ENCODE measurements at regions not wholly inside any gene's neighbourhood (a gene's known extent, or its start where the extent isn't known, plus 50 kb on each side); places are given as distances from the start of the nearest gene placed in this dataset.

DNA sequence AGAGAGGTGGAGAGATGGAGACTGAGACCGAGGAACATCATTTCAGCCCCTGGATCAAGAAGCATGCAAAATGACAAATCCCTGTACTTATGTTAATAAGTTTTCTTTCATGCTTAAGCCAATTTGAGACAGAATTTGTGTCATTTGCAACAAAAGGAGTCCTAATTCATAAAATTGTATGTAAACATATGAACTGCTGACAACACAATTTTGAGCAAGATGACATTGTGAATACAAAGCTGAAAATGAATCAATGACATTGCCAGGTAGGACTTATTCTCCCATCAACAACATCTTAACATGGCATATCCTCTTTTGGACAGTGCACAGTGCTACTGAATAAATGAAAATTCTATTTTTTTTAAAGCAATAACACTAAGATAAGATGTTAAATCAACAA lies 264.0 kb downstream of the WDR11 start:
- Histone ChIP-seq H3K4me2 (ENCODE audit: low read length) (no peak overlapping the region), H3K4me3 (ENCODE audit: low read depth, low read length) (no peak overlapping the region), H2AFZ (no peak overlapping the region), H3K27me3 (ENCODE audit: control insufficient read depth, insufficient read depth, low read length) (no peaks in the 10 kb centered on the region), H3K9ac (no peak overlapping the region), H3K27ac (no peak overlapping the region), H3K36me3 (ENCODE audit: control insufficient read depth, insufficient read depth, low read length) (no peaks in the 10 kb centered on the region), H3K4me1 (no peaks in the 10 kb centered on the region), H3K79me2 (no peaks in the 10 kb centered on the region), H3K9me3 (ENCODE audit: control insufficient read depth, low read length) (peaks cover 7% of the 10 kb centered on the region)
- TF ChIP-seq, protein P1, sequence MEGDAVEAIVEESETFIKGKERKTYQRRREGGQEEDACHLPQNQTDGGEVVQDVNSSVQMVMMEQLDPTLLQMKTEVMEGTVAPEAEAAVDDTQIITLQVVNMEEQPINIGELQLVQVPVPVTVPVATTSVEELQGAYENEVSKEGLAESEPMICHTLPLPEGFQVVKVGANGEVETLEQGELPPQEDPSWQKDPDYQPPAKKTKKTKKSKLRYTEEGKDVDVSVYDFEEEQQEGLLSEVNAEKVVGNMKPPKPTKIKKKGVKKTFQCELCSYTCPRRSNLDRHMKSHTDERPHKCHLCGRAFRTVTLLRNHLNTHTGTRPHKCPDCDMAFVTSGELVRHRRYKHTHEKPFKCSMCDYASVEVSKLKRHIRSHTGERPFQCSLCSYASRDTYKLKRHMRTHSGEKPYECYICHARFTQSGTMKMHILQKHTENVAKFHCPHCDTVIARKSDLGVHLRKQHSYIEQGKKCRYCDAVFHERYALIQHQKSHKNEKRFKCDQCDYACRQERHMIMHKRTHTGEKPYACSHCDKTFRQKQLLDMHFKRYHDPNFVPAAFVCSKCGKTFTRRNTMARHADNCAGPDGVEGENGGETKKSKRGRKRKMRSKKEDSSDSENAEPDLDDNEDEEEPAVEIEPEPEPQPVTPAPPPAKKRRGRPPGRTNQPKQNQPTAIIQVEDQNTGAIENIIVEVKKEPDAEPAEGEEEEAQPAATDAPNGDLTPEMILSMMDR (IDR thresholded peaks at IDR 0.05): no peak

DNA sequence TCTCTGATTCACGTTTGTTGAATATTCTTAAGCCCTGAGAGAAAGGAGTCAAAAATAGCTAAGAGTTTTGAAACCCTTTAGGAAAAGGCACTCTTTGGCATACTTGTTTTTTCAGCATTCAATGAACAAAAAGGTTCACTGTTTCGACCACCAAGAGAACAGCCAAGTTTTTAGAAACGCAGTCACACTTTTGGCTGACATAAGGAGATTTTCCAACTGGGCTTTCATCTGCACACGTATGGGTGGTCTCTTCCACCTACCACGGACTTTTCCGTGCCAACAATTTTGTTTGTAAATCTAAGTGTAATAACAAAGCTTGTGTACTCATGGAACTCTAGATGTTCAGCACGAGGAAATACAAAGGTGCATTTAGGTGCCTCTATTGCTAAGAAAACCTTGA lies 270.3 kb downstream of the WDR11 start:
- Histone ChIP-seq H3K79me2 (no peaks in the 10 kb centered on the region), H3K9ac (no peak overlapping the region)

DNA sequence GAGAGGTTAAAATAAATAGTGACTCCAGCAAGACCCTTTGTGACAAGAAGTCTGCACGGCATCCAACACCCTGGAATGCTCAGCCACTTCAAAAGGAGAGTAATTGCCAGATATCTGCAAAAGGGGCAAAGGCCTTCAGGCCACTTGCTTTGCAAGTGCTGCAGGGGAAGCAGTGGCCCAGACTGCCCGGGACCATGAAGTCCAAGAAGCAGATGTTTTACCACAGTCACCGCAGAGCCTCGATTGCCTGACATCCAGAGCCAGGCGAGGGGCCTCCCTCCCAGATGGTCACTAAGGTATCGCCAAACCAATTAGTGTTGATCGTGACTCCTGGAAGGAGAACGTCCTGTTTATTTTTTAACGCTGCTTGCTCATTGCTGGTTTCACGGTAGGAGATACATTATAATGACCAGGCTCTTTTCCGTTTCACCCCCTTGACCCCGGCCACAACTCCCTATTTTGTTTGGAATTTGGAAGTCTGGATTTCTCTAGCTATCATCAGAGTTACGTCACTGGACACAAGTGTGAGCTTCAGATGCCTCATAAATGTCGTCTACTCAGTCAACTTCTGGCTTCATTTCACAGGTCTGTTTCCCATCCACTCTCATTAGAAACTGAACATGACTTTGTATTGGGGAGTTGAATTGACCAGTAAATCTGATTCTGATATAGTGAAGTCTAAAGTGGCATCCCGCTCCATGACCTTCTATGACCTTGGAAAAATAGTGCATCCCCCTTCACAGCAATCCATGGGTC lies 276.2 kb downstream of the WDR11 start:
- H3K79me2 ChIP-seq: no peaks in the 10 kb centered on the region
- H2AFZ ChIP-seq: no peak overlapping the region
- H3K9ac ChIP-seq: no peak overlapping the region
- H3K27me3 ChIP-seq (ENCODE audit: control insufficient read depth, insufficient read depth, low read length): no peaks in the 10 kb centered on the region
- H3K4me3 ChIP-seq (ENCODE audit: low read depth, low read length): no peak overlapping the region
- no peak overlapping the region for H3K4me2 ChIP-seq (ENCODE audit: low read length)
- TF ChIP-seq, protein P1 (IDR thresholded peaks at IDR 0.05): no peak
- no peak overlapping the region for H3K27ac ChIP-seq
- H3K4me1 ChIP-seq: no peaks in the 10 kb centered on the region
- H3K36me3 ChIP-seq (ENCODE audit: control insufficient read depth, insufficient read depth, low read length): no peaks in the 10 kb centered on the region
- no peaks in the 10 kb centered on the region for H3K9me3 ChIP-seq (ENCODE audit: control insufficient read depth, low read length)

More for the DNA sequence above, 270.3 kb downstream of the WDR11 start:
- H3K36me3 ChIP-seq (ENCODE audit: control insufficient read depth, insufficient read depth, low read length): no peaks in the 10 kb centered on the region
- no peak overlapping the region for H2AFZ ChIP-seq
- no peak overlapping the region for H3K4me3 ChIP-seq (ENCODE audit: low read depth, low read length)
- H3K9me3 ChIP-seq (ENCODE audit: control insufficient read depth, low read length): peaks cover 2% of the 10 kb centered on the region
- no peak overlapping the region for H3K4me2 ChIP-seq (ENCODE audit: low read length)
- TF ChIP-seq, protein P1 (IDR thresholded peaks at IDR 0.05): no peak
- no peaks in the 10 kb centered on the region for H3K4me1 ChIP-seq
- no peak overlapping the region for H3K27ac ChIP-seq
- no peaks in the 10 kb centered on the region for H3K27me3 ChIP-seq (ENCODE audit: control insufficient read depth, insufficient read depth, low read length)

DNA sequence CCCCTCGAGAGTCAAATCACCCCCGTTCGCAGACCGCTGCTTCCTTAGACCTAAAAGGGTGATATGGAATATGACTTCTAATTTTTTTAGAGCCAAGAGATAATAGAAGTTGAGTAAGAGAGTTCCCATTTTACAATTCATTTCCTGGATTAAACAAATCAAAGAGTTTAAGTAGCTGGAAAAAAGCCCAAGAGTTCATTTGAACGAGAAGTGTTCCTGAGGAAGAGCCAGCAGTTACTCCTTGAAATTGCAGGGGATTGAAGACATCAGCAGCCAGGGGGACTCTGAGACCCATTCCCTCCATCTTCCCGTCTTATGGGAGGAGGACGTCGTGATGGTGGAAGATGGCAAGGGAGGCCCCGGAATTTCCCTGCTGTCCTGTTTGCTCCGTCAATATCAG lies 277.0 kb downstream of the WDR11 start:
- Histone ChIP-seq H3K4me2 (ENCODE audit: low read length) (no peak overlapping the region), H3K4me1 (no peaks in the 10 kb centered on the region), H3K27me3 (ENCODE audit: control insufficient read depth, insufficient read depth, low read length) (no peaks in the 10 kb centered on the region), H3K27ac (no peak overlapping the region), H2AFZ (no peak overlapping the region), H3K9me3 (ENCODE audit: control insufficient read depth, low read length) (no peaks in the 10 kb centered on the region), H3K4me3 (ENCODE audit: low read depth, low read length) (no peak overlapping the region), H3K79me2 (no peaks in the 10 kb centered on the region), H3K36me3 (ENCODE audit: control insufficient read depth, insufficient read depth, low read length) (no peaks in the 10 kb centered on the region), H3K9ac (no peak overlapping the region)
- TF ChIP-seq, protein P1 (IDR thresholded peaks at IDR 0.05): no peak

DNA sequence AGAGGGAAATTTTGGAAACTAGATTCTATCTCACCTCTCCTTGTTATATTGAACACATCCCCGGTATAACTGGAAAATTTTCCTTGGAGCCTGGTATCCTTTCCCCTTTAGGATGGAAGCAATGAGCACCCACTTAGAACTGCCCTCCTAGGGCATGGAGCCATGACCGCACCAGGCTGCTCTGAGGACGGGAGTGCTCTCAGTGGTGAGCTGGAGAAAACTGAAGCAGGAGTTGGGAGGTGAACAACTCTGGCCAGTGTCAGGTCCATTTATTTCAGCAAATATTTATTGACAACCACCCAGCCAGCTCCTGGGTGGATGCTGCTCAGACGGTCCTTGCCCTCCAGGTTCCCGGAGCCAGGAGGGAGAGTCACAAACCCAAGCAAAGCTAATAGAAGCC lies 278.1 kb downstream of the WDR11 start:
- TF ChIP-seq, protein P1 (IDR thresholded peaks at IDR 0.05): no peak
- no peaks in the 10 kb centered on the region for H3K4me1 ChIP-seq
- no peak overlapping the region for H3K4me2 ChIP-seq (ENCODE audit: low read length)
- no peaks in the 10 kb centered on the region for H3K9me3 ChIP-seq (ENCODE audit: control insufficient read depth, low read length)
- H3K27me3 ChIP-seq (ENCODE audit: control insufficient read depth, insufficient read depth, low read length): no peaks in the 10 kb centered on the region
- H3K27ac ChIP-seq: no peak overlapping the region
- H2AFZ ChIP-seq: no peak overlapping the region
- H3K79me2 ChIP-seq: no peaks in the 10 kb centered on the region
- no peak overlapping the region for H3K4me3 ChIP-seq (ENCODE audit: low read depth, low read length)
- no peaks in the 10 kb centered on the region for H3K36me3 ChIP-seq (ENCODE audit: control insufficient read depth, insufficient read depth, low read length)
- no peak overlapping the region for H3K9ac ChIP-seq
